ENCODE measurements at regions not wholly inside any gene's neighbourhood (a gene's known extent, or its start where the extent isn't known, plus 50 kb on each side); places are given as distances from the start of the nearest gene placed in this dataset.

- Histone ChIP-seq H3K36me3 (no peaks in the 10 kb centered on the region), H3K27me3 (peaks cover 0 to 48% of the 10 kb centered on the region in 2 donors), H3K4me3 (no peak overlapping the region), H3K27ac (no peak overlapping the region), H3K4me1 (no peaks in the 10 kb centered on the region), H3K9me3 (no peaks in the 10 kb centered on the region)
- DNase-seq (ENCODE audit: low spot score in 2 of 2): no peak
- intact Hi-C loops (cut with DNase I; ENCODE audit: low total_unique reads): no loop called here
- no peak for TF ChIP-seq POLR2AphosphoS5 (IDR thresholded peaks at IDR 0.05)
- TF ChIP-seq POLR2A (IDR thresholded peaks at IDR 0.05): no peak
- no peak for TF ChIP-seq CTCF (IDR thresholded peaks at IDR 0.05)
Observed at GRCh38 chr11:19357943-19358342, 117.2 kb upstream of the E2F8 start.

- Histone ChIP-seq H3K4me3 (no peak overlapping the region), H3K4me1 (no peaks in the 10 kb centered on the region), H3K36me3 (no peaks in the 10 kb centered on the region), H3K27me3 (peaks cover 0 to 65% of the 10 kb centered on the region in 2 donors), H3K9me3 (no peaks in the 10 kb centered on the region), H3K27ac (no peak overlapping the region)
- intact Hi-C loops (cut with DNase I; ENCODE audit: low total_unique reads): no loop called here
- no peak for DNase-seq (ENCODE audit: low spot score in 2 of 2)
- TF ChIP-seq POLR2AphosphoS5 (IDR thresholded peaks at IDR 0.05) (no peak), CTCF (IDR thresholded peaks at IDR 0.05) (no peak), POLR2A (IDR thresholded peaks at IDR 0.05) (no peak)
Observed at GRCh38 chr11:19355601-19356000, 114.9 kb upstream of the E2F8 start.

GRCh38 chr11:19353287-19353850, 112.6 kb upstream of the E2F8 start:
- Histone ChIP-seq H3K4me1 (no peaks in the 10 kb centered on the region), H3K27me3 (peaks cover 0 to 83% of the 10 kb centered on the region in 2 donors), H3K9me3 (no peaks in the 10 kb centered on the region), H3K27ac (no peak overlapping the region), H3K4me3 (no peak overlapping the region), H3K36me3 (no peaks in the 10 kb centered on the region)
- DNase-seq (ENCODE audit: low spot score in 2 of 2): no peak
- intact Hi-C loops (cut with DNase I; ENCODE audit: low total_unique reads): no loop called here
- TF ChIP-seq POLR2AphosphoS5 (IDR thresholded peaks at IDR 0.05) (no peak), POLR2A (IDR thresholded peaks at IDR 0.05) (no peak), CTCF (IDR thresholded peaks at IDR 0.05) (no peak)

- Histone ChIP-seq H3K4me3 (no peak overlapping the region), H3K9me3 (no peaks in the 10 kb centered on the region), H3K27me3 (peaks cover 0 to 83% of the 10 kb centered on the region in 2 donors), H3K4me1 (no peaks in the 10 kb centered on the region), H3K36me3 (no peaks in the 10 kb centered on the region), H3K27ac (no peak overlapping the region)
- DNase-seq (ENCODE audit: low spot score in 2 of 2): no peak
- TF ChIP-seq POLR2AphosphoS5 (IDR thresholded peaks at IDR 0.05) (no peak), POLR2A (IDR thresholded peaks at IDR 0.05) (no peak), CTCF (IDR thresholded peaks at IDR 0.05) (no peak)
- intact Hi-C loops (cut with DNase I; ENCODE audit: low total_unique reads): no loop called here
Observed at GRCh38 chr11:19352771-19353160, 112.0 kb upstream of the E2F8 start.

GRCh38 chr11:19352072-19352770, 111.5 kb upstream of the E2F8 start:
- Histone ChIP-seq H3K27ac (no peak overlapping the region), H3K4me1 (no peaks in the 10 kb centered on the region), H3K4me3 (no peak overlapping the region), H3K36me3 (no peaks in the 10 kb centered on the region), H3K9me3 (no peaks in the 10 kb centered on the region), H3K27me3 (peaks cover 0 to 84% of the 10 kb centered on the region in 2 donors)
- no peak for TF ChIP-seq POLR2A (IDR thresholded peaks at IDR 0.05)
- no peak for TF ChIP-seq POLR2AphosphoS5 (IDR thresholded peaks at IDR 0.05)
- TF ChIP-seq CTCF (IDR thresholded peaks at IDR 0.05): no peak
- intact Hi-C loops (cut with DNase I; ENCODE audit: low total_unique reads): no loop called here
- DNase-seq (ENCODE audit: low spot score in 2 of 2): no peak

Data from breast epithelium (tissue), 4 donors.